HG03565 (cell line): ENCODE measurements at regions not wholly inside any gene's neighbourhood (a gene's known extent, or its start where the extent isn't known, plus 50 kb on each side); places are given as distances from the start of the nearest gene placed in this dataset.
"Not testable (repeated sequence)": the region's sequence is repeated elsewhere in the genome, so short reads cannot be mapped to it uniquely, and the experiment has no call there.

Experiments used
- ATAC-seq: cut with Tn5 transposase; IDR thresholded peaks from one replicate; pipeline ENCODE4 v1.9.1; 2021; ENCODE audit warnings: mild to moderate bottlenecking, moderate library complexity; ENCODE audit not compliant: unreplicated experiment

- ATAC-seq = no peak
These were observed 322.0 kb upstream of the PPARGC1A start for GRCh38 chr4:24211856-24212255.

GRCh38 chr4:24210332-24210902, 320.6 kb upstream of the PPARGC1A start:
- ATAC-seq = no peak

DNA sequence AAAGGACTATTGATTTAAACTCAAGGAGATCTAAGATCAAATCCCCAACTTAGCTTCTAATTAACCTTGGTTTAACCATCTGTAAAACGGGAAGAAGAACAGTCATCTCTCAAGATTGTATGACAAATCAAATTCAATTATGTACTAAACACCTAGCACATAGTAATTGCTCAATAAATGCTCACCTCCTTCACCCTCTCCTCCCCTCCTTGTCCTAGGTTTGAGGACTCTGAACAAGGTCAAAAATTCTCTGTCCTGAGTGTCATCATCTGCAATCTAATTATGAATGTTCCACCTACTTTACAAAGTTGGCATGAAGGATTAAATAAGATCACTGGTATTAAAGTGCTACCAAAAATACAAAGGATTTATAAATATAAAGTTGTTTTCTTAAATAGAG, 320.1 kb upstream of the PPARGC1A start:
- no peak for ATAC-seq

DNA sequence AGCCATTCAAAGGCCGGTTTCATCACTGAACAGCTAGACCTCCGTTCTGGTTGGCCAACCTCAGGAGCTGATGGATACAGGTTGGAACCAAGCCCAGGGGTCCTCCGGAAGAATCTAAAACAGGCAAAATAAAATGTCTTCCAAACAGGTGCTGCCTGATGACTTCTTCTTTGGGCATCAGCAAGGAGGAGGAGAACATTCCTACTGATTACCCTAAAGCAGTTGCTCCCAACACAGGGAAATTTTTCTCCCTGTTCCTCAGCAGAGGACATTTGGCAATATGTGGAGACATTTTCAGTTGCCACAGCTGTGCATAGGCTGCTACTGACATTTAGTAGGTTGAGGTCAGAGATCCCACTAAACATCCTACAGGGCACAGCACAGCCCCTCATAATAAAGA, 319.3 kb upstream of the PPARGC1A start:
- no peak for ATAC-seq

DNA sequence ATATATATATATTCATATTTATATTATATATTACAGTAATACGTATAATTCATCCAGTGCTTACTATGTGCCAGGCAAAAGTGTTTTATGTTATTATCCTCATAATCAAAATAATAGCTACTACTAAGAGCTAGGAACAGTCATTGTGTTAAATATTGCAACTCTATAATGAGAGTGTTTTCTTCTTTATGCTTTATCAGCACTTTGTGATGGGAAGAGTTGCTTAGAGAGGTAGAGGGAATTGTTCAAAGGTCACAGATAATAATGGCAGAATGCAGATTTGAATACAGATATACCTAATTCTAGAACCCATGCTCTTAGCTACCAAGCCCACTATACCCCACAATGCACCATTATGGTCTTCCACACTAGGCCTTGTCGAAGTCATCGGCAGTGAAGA, 318.8 kb upstream of the PPARGC1A start:
- no peak for ATAC-seq

DNA sequence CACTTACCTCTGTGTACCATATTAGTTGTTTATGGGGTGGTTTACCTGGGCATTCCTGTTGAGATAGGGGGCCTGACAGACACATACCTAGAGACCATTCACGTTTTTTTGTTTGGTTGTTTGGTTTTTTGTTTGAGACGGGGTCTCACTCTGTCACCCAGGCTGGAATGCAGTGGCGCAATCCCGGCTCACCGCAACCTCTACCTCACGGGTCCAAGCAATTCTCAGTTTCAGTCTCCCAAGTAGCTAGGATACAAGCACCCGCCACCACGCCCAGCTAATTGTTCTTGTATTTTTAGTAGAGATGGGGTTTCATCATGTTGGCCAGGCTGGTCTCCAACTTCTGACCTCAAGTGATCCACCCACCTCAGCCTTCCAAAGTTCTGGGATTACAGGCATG, 314.9 kb upstream of the PPARGC1A start:
- ATAC-seq = not testable (repeated sequence)

DNA sequence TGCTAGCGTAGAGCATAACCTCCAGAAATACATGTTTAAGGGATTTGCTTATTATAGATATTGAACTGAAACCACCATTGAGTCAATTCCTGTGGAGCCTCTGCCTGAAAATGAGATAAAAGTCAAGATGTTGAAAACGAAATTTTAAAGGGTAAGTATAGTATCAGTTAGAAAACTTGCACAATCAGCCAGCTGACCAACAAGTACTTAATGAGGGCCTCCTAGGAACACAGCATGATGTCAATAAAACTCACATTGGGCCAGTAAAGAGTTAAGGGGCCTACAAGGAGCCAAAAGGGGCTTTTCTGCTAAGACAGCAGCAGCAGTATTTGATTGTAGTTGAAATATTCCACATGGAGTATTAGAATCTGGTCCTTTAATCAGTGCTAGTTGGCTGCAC, 314.1 kb upstream of the PPARGC1A start:
- no peak for ATAC-seq

DNA sequence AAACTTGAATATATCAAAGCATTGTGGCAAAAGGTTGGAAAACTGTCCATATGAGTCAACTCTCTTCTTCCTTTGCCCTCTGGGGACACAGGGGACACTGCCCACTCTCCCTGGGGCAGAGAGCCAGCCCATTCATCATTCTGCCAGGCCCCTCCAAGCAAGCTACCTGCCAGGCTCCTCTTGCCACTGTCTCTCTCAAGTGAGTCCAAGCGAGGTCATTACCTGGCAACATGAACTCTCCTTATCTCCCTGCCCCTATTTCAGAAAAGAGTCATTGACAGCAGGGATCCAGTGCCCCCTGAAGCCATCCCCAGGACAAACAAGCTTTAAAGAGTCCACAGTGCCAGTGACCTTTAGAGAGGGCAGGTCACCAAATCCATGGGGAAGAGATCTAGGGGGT, 312.7 kb upstream of the PPARGC1A start:
- no peak for ATAC-seq

DNA sequence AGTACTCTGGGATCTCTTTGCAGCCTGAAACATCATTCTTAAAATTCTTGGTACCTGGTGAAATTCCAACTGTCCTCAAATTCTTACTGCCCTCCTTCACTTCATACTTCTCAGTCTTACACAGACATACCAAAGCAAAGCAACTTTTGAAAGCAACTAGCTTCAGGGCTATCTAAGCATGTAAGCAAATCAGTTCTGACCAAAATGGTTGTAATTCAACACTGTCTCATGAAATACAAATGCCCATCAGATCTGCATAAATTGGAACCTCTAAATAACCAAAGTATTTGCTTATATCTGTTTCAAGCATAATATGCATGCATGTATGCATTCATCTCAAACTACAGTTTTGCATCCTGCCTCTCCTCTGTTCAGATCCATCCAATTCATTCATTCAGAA, 308.1 kb upstream of the PPARGC1A start:
- ATAC-seq = no peak

- ATAC-seq = no peak
These were observed 306.9 kb upstream of the PPARGC1A start for GRCh38 chr4:24196785-24197184.

- no peak for ATAC-seq
These were observed 306.3 kb upstream of the PPARGC1A start for GRCh38 chr4:24195991-24196736.

GRCh38 chr4:24192018-24192641, 302.3 kb upstream of the PPARGC1A start:
- no peak for ATAC-seq

DNA sequence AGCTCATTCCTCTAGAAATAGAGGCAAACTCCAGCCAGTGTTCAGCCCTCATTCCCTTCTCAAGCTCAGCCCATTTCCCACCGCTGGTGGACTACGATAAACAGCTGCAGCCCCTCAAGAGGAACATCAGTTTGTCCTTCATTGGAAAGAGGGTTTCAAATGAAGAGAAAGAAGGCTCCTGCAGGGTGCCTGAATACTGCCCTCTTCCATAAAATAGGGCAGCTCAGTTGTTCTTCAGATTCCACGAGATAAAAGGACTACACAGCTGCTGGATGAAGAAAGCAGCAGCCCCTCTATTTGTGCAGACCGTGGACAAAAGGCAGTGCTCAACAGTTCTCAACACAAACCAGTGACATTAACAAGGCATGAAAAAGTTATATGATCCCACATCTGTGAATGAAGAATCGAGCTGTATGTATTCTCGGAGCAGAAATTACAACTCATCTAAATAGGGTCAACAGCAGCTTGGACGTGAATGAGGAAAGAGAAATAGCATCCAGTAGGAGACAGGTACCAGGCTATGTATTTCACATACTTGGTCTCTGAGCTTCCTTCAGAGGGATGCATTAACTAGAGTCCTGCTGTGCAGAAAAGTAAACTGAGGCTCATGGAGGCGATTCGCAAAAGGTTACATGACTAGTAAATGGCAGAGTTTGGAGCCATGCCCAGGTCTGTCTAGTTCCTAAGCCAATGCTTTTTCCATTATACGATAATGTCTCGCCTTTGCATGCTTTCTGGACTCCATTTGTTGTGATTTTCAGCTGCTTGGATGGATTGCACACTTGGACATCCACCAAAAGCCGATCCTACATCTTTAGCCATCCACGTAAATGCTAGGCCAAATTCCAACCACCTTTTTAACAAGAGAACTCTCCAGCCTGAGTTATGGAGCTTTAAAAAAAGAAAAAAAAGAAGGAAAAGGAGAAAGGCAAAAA, 301.2 kb upstream of the PPARGC1A start:
- no peak for ATAC-seq

DNA sequence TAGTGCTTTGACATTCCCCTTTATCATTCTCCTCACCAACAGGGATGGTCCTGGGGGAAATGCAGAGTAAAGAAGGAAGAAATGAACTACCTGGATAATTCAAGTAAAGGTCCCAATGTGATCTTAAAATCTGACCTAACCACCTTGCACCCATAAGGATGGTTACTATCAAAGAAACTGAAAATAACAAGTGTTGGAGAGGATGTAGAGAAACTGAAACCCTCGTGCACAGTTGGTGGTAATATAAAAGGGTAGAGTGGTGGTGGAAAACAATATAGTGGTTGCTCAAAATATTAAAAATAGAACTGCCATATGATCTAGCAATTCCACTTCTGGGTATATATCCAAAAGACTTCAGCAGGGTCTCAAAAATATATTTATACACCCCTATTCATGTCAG, 298.6 kb upstream of the PPARGC1A start:
- no peak for ATAC-seq

- no peak for ATAC-seq
These were observed 296.6 kb upstream of the PPARGC1A start for GRCh38 chr4:24186466-24186865.

GRCh38 chr4:24181005-24181404, 291.2 kb upstream of the PPARGC1A start:
- no peak for ATAC-seq

DNA sequence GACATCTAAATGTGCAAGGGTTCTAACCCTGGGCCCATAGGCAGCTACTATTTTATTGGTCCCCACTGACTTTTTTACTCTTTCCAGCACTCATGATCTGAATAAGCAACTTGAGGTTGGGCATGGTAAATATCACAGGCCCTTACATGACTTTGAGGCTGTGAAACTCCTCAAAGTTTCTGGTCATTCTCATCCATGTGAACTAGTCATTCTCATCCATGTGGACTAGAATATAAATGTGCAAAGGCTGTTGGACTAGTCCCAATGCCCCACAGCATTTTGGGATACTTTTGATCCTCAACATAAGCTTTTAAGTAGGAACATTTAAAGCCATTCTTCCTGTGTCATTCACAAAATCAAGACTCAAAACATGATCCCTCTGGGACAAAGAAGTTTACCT, 290.7 kb upstream of the PPARGC1A start:
- ATAC-seq = no peak

GRCh38 chr4:24179201-24179840, 289.5 kb upstream of the PPARGC1A start:
- ATAC-seq = no peak

DNA sequence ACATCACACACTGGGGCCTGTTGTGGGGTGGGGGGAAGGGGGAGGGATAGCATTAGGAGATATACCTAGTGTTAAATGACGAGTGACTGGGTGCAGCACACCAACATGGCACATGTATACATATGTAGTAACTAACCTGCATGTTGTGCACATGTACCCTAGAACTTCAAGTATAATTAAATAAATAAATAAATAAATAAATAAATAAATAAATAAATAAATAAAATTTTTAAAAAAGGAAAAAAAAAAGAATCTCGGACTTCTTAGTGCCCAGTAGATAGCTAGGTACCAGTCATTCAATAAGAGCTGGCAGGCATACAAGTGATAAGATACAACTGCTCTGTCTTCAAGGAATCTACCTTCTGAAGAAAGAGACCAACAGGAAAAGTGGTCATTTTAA, 287.6 kb upstream of the PPARGC1A start:
- ATAC-seq = not testable (repeated sequence)

- no peak for ATAC-seq
These were observed 285.9 kb upstream of the PPARGC1A start for GRCh38 chr4:24175707-24176106.

- no peak for ATAC-seq
These were observed 284.8 kb upstream of the PPARGC1A start for GRCh38 chr4:24174602-24175001.
